CD4-positive, CD25-positive, alpha-beta regulatory T cell (primary cell): ENCODE measurements at regions not wholly inside any gene's neighbourhood (a gene's known extent, or its start where the extent isn't known, plus 50 kb on each side); places are given as distances from the start of the nearest gene placed in this dataset.
"Not testable (repeated sequence)": the region's sequence is repeated elsewhere in the genome, so short reads cannot be mapped to it uniquely, and the experiment has no call there.

Experiments used
- ATAC-seq, 2 donors: fragments of 150-1000 bp; cut with Tn5 transposase; one replicate each; pipeline ENCODE4 v1.10.0; 2021; ENCODE audit warnings: low read depth in 2 of 2, moderate number of reproducible peaks in 2 of 2, moderate library complexity in 1 of 2
- DNase-seq, 3 donors: peaks; one replicate each; pipeline versions ENCODE4 v3.0.0 to v3.0.0-alpha.2; 2012 to 2022; ENCODE audit warnings: mixed read lengths in 1 of 3
- H3K27ac ChIP-seq: one replicate; pipeline ENCODE4 v1.7.0; 2013; ENCODE audit warnings: mild to moderate bottlenecking, low read length; ENCODE audit not compliant: insufficient read depth, poor library complexity, severe bottlenecking
- H3K27me3 ChIP-seq: one replicate; pipeline ENCODE4 v1.7.0; 2013; ENCODE audit warnings: low read length; ENCODE audit not compliant: control insufficient read depth, insufficient read depth
- H3K36me3 ChIP-seq: one replicate; pipeline ENCODE4 v1.7.0; 2013; ENCODE audit warnings: mild to moderate bottlenecking, low read length, moderate library complexity; ENCODE audit not compliant: control insufficient read depth, insufficient read depth
- H3K4me1 ChIP-seq: 2 replicates; pipeline ENCODE4 v1.7.0; 2013; ENCODE audit warnings: mild to moderate bottlenecking, low read length; ENCODE audit not compliant: insufficient read depth, control insufficient read depth, poor library complexity, severe bottlenecking
- H3K4me3 ChIP-seq: one replicate; pipeline ENCODE4 v1.7.0; 2013; ENCODE audit warnings: low read depth, mild to moderate bottlenecking, low read length, moderate library complexity
- H3K9me3 ChIP-seq, 2 experiments: 1 replicate in 1 of 2; 2 replicates in 1 of 2; pipeline ENCODE4 v1.7.0; 2013; ENCODE audit warnings: low read length in 2 of 2, mild to moderate bottlenecking in 1 of 2, moderate library complexity in 1 of 2; ENCODE audit not compliant: control insufficient read depth in 2 of 2
- H3K27ac Mint-ChIP-seq, 3 donors: one replicate each; pipeline ENCODE4 v1.8.0; 2020 to 2022; ENCODE audit warnings: mild to moderate bottlenecking in 3 of 3, mixed read lengths in 3 of 3, moderate library complexity in 2 of 3
- H3K27me3 Mint-ChIP-seq: one replicate; pipeline ENCODE4 v1.8.0; 2022; ENCODE audit warnings: mild to moderate bottlenecking, mixed read lengths
- H3K36me3 Mint-ChIP-seq: one replicate; pipeline ENCODE4 v1.8.0; 2020; ENCODE audit warnings: mixed read lengths
- H3K4me1 Mint-ChIP-seq, 4 donors: one replicate each; pipeline ENCODE4 v1.8.0; 2020 to 2022; ENCODE audit warnings: mixed read lengths in 4 of 4, mild to moderate bottlenecking in 1 of 4
- H3K4me3 Mint-ChIP-seq, 4 donors: one replicate each; pipeline ENCODE4 v1.8.0; 2020 to 2022; ENCODE audit warnings: mild to moderate bottlenecking in 4 of 4, mixed read lengths in 4 of 4, moderate library complexity in 3 of 4
- H3K9me3 Mint-ChIP-seq, 7 donors: one replicate each; pipeline ENCODE4 v1.8.0; 2020 to 2022; ENCODE audit warnings: mixed read lengths in 7 of 7, mild to moderate bottlenecking in 3 of 7, moderate library complexity in 2 of 7

DNA sequence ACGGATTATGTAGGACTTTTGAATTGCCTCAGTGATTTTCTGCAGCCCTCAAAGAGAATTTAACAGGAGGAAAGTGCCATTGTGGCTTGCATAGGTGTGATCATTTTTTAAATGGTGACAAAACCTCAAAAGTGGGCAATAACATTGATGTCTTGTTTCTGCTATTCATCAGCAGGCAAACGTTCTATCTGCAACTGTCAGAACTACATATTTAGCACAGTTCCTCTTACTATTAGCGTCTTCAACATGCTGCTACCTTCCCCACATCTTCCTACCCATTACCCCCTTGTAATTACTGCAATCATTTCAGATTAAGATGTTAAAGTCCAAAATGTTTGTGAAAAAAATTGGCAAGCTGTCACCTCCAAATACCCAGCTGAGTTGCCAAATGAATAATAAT, 254.6 kb downstream of the SMARCA2 start:
- H3K4me1 Mint-ChIP-seq, result peaks cover 0 to 4% (median 2%) of the 10 kb centered on the region in 4 donors
- H3K4me3 Mint-ChIP-seq, result no peak overlapping the region
- H3K36me3 Mint-ChIP-seq, result no peaks in the 10 kb centered on the region
- no peak overlapping the region for H3K4me3 ChIP-seq
- no peaks in the 10 kb centered on the region for H3K4me1 ChIP-seq
- H3K27ac ChIP-seq, result no peak overlapping the region
- peaks cover 7% of the 10 kb centered on the region for H3K27me3 Mint-ChIP-seq
- no peaks in the 10 kb centered on the region for H3K9me3 Mint-ChIP-seq
- ATAC-seq (no peak), DNase-seq (no peak)
- no peaks in the 10 kb centered on the region for H3K9me3 ChIP-seq
- peaks cover 3% of the 10 kb centered on the region for H3K27me3 ChIP-seq
- no peaks in the 10 kb centered on the region for H3K36me3 ChIP-seq
- H3K27ac Mint-ChIP-seq, result no peak overlapping the region

DNA sequence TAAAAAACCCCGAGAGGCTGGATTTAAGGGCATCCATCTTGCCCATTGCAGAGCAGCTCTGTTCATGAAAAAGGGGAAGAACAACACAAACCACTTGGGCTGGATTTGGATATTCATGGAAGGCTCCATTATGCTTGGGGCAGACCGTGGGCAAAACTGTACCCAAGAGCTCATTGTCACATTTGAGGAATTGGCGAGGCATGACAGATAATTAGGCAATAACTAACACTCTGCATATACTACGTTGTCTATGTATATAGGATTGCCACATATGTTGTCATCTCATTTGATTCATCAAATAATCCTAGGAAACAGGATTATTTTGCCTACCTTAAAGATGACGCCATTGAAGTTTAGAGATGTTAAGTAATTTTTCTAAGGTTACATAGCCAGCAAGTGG, 255.4 kb downstream of the SMARCA2 start:
- Histone ChIP-seq H3K36me3 (no peaks in the 10 kb centered on the region), H3K4me1 (no peaks in the 10 kb centered on the region), H3K27me3 (peaks cover 3% of the 10 kb centered on the region), H3K9me3 (no peaks in the 10 kb centered on the region), H3K27ac (no peak overlapping the region), H3K4me3 (no peak overlapping the region)
- Mint-ChIP-seq H3K4me3 (no peak overlapping the region), H3K36me3 (no peaks in the 10 kb centered on the region), H3K27me3 (peaks cover 7% of the 10 kb centered on the region), H3K9me3 (no peaks in the 10 kb centered on the region), H3K4me1 (peaks cover 0 to 4% (median 2%) of the 10 kb centered on the region in 4 donors), H3K27ac (no peak overlapping the region)
- ATAC-seq (no peak), DNase-seq (no peak)

GRCh38 chr9:2271426-2271825, 256.3 kb downstream of the SMARCA2 start:
- Histone ChIP-seq H3K36me3 (no peaks in the 10 kb centered on the region), H3K4me1 (no peaks in the 10 kb centered on the region), H3K27ac (no peak overlapping the region), H3K4me3 (no peak overlapping the region), H3K9me3 (no peaks in the 10 kb centered on the region), H3K27me3 (peaks cover 3% of the 10 kb centered on the region)
- ATAC-seq (no peak), DNase-seq (peak in 1 of 3 donors; percentile 54)
- no peak overlapping the region for H3K4me3 Mint-ChIP-seq
- H3K9me3 Mint-ChIP-seq, result no peaks in the 10 kb centered on the region
- no peak overlapping the region for H3K27ac Mint-ChIP-seq
- peaks cover 0 to 4% (median 2%) of the 10 kb centered on the region in 4 donors for H3K4me1 Mint-ChIP-seq
- H3K36me3 Mint-ChIP-seq, result no peaks in the 10 kb centered on the region
- peaks cover 7% of the 10 kb centered on the region for H3K27me3 Mint-ChIP-seq

DNA sequence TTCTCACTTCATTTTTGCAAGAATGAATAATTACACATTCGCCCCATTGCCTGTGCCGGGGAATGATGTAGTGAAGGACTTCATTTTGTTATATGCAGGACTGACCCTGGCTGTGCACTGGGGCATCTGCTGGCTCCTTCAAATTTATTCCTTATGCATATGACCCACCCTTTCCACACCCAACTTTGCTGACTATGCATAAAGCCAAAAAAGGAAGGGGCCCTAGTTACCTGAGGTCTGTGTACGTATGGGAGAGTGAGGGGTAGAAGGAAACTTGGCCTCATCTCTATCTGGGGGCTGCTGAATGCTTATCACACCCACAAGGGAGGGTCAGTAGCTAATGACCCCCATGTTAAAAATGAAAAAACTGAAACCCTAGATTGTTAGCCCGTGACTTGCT, 259.6 kb downstream of the SMARCA2 start:
- ATAC-seq (no peak), DNase-seq (no peak)
- no peak overlapping the region for H3K27ac ChIP-seq
- H3K4me3 Mint-ChIP-seq, result no peak overlapping the region
- H3K27ac Mint-ChIP-seq, result no peak overlapping the region
- no peaks in the 10 kb centered on the region for H3K27me3 ChIP-seq
- no peaks in the 10 kb centered on the region for H3K9me3 ChIP-seq
- no peak overlapping the region for H3K4me3 ChIP-seq
- H3K4me1 ChIP-seq, result no peaks in the 10 kb centered on the region
- H3K27me3 Mint-ChIP-seq, result peaks cover 7% of the 10 kb centered on the region
- no peaks in the 10 kb centered on the region for H3K36me3 Mint-ChIP-seq
- no peaks in the 10 kb centered on the region for H3K9me3 Mint-ChIP-seq
- H3K4me1 Mint-ChIP-seq, result peaks cover 0 to 4% (median 2%) of the 10 kb centered on the region in 4 donors
- no peaks in the 10 kb centered on the region for H3K36me3 ChIP-seq

- no peaks in the 10 kb centered on the region for H3K9me3 ChIP-seq
- H3K4me3 ChIP-seq, result no peak overlapping the region
- H3K4me1 ChIP-seq, result no peaks in the 10 kb centered on the region
- Mint-ChIP-seq H3K9me3 (no peaks in the 10 kb centered on the region), H3K4me1 (peaks cover 0 to 2% (median under 1%) of the 10 kb centered on the region in 4 donors), H3K27me3 (peaks cover 2% of the 10 kb centered on the region), H3K27ac (no peak overlapping the region), H3K36me3 (no peaks in the 10 kb centered on the region), H3K4me3 (no peak overlapping the region)
- no peaks in the 10 kb centered on the region for H3K27me3 ChIP-seq
- H3K36me3 ChIP-seq, result no peaks in the 10 kb centered on the region
- no peak overlapping the region for H3K27ac ChIP-seq
- DNase-seq (no peak), ATAC-seq (no peak)
These were observed 261.1 kb downstream of the SMARCA2 start for GRCh38 chr9:2276296-2276695.

DNA sequence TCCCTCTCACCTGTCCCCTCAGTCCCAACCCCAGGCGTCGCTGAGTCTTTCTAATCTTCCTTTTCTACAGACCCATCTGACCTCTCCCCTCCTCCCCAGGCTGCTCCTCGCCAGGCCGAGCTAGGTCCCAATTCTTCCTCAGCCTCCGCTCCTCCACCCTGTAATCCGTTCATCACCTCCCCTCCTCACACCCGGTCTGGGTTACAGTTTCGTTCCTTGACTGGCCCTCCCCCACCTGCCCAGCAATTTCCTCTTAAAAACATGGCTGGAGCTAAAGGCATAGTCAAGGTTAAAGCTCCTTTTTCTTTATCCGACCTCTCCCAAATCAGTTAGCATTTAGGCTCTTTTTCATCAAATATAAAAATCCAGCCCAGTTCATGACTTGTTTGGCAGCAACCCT, 262.0 kb downstream of the SMARCA2 start:
- not testable (repeated sequence) for H3K9me3 ChIP-seq
- H3K27ac Mint-ChIP-seq, result peak overlapping the region in 1 of 3 donors; percentile 58

DNA sequence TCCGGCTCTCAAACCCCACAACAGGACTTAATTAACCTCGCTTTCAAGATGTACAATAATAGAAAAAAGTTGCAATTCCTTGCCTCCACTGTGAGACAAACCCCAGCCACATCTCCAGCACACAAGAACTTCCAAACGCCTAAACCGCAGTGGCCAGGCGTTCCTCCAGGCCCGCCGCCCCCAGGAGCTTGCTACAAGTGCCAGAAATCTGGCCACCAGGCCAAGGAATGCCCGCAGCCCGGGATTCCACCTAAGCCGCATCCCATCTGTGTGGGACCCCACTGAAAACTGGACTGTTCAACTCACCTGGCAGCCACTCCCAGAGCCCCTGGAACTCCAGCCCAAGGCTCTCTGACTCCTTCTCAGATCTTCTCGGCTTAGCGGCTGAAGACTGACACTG, 262.5 kb downstream of the SMARCA2 start:
- not testable (repeated sequence) for H3K4me3 Mint-ChIP-seq, H3K27me3 Mint-ChIP-seq, H3K4me1 ChIP-seq, ATAC-seq, H3K27ac ChIP-seq, H3K36me3 ChIP-seq, H3K4me1 Mint-ChIP-seq, H3K36me3 Mint-ChIP-seq, DNase-seq, H3K27me3 ChIP-seq, H3K27ac Mint-ChIP-seq, H3K9me3 ChIP-seq, H3K9me3 Mint-ChIP-seq, H3K4me3 ChIP-seq

More for the DNA sequence above, 262.0 kb downstream of the SMARCA2 start:
- ATAC-seq, H3K36me3 Mint-ChIP-seq, H3K27ac ChIP-seq, H3K4me3 Mint-ChIP-seq, H3K9me3 Mint-ChIP-seq, H3K4me1 ChIP-seq, H3K4me3 ChIP-seq, H3K27me3 ChIP-seq, H3K4me1 Mint-ChIP-seq, H3K27me3 Mint-ChIP-seq, H3K36me3 ChIP-seq, DNase-seq: not testable (repeated sequence)

DNA sequence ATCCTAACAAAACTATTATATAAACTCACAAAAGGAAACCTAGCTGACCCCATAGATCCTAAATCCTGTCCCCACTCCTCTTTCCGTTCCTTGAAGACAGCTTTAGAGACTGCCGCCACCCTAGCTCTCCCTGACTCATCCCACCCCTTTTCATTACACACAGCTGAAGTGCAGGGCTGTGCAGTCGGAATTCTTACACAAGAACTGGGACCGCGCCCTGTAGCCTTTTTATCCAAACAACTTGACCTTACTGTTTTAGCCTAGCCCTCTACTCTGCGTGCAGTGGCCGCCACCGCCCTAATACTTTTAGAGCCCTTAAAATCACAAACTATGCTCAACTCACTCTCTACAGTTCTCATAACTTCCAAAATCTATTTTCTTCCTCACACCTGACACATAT, 264.0 kb downstream of the SMARCA2 start:
- H3K9me3 Mint-ChIP-seq, H3K27me3 Mint-ChIP-seq, ATAC-seq, H3K36me3 Mint-ChIP-seq, H3K27ac Mint-ChIP-seq, DNase-seq, H3K36me3 ChIP-seq, H3K9me3 ChIP-seq, H3K27me3 ChIP-seq, H3K27ac ChIP-seq, H3K4me3 Mint-ChIP-seq, H3K4me3 ChIP-seq, H3K4me1 Mint-ChIP-seq, H3K4me1 ChIP-seq: not testable (repeated sequence)
